ENCODE measurements at regions not wholly inside any gene's neighbourhood (a gene's known extent, or its start where the extent isn't known, plus 50 kb on each side); places are given as distances from the start of the nearest gene placed in this dataset.
A peak's percentile ranks its signal among the peaks of the same experiment; 100 is the strongest.
"Not testable (repeated sequence)": the region's sequence is repeated elsewhere in the genome, so short reads cannot be mapped to it uniquely, and the experiment has no call there.

GRCh38 chr7:108627476-108628051, 57.9 kb downstream of the DNAJB9 start:
- no peak for DNase-seq

- DNase-seq: no peak
Measured at GRCh38 chr7:108628678-108629077, 59.0 kb downstream of the DNAJB9 start.

GRCh38 chr7:108629651-108630400, 60.2 kb downstream of the DNAJB9 start:
- DNase-seq: no peak

- no peak for DNase-seq
Measured at GRCh38 chr7:108634036-108634435, 64.4 kb downstream of the DNAJB9 start.

GRCh38 chr7:108634535-108634934, 64.9 kb downstream of the DNAJB9 start:
- no peak for DNase-seq

GRCh38 chr7:108637049-108637621, 67.5 kb downstream of the DNAJB9 start:
- DNase-seq: no peak

GRCh38 chr7:108642126-108642525, 72.5 kb downstream of the DNAJB9 start:
- DNase-seq: no peak

- DNase-seq: no peak
Measured at GRCh38 chr7:108643136-108643535, 73.5 kb downstream of the DNAJB9 start.

- DNase-seq: no peak
Measured at GRCh38 chr7:108648989-108649388, 79.3 kb downstream of the DNAJB9 start.

- no peak for DNase-seq
Measured at GRCh38 chr7:108650467-108650866, 80.8 kb downstream of the DNAJB9 start.

GRCh38 chr7:108652886-108653285, 83.2 kb downstream of the DNAJB9 start:
- no peak for DNase-seq

- peak; percentile 7 for DNase-seq
Measured at GRCh38 chr7:108653526-108653925, 83.9 kb downstream of the DNAJB9 start.

- DNase-seq: not testable (repeated sequence)
Measured at GRCh38 chr7:108657140-108657726, 87.6 kb downstream of the DNAJB9 start.

- DNase-seq: no peak
Measured at GRCh38 chr7:108659261-108659660, 89.6 kb downstream of the DNAJB9 start.

GRCh38 chr7:108659867-108660266, 90.2 kb downstream of the DNAJB9 start:
- no peak for DNase-seq

GRCh38 chr7:108660465-108660864, 90.8 kb downstream of the DNAJB9 start:
- peak; percentile 0 for DNase-seq

GRCh38 chr7:108662783-108663362, 93.2 kb downstream of the DNAJB9 start:
- no peak for DNase-seq

- no peak for DNase-seq
Measured at GRCh38 chr7:108663701-108664100, 94.0 kb downstream of the DNAJB9 start.

GRCh38 chr7:108667216-108667615, 97.5 kb downstream of the DNAJB9 start:
- DNase-seq: no peak

- no peak for DNase-seq
Measured at GRCh38 chr7:108669958-108670357, 100.3 kb downstream of the DNAJB9 start.

- not testable (repeated sequence) for DNase-seq
Measured at GRCh38 chr7:108673699-108674098, 104.0 kb downstream of the DNAJB9 start.

GRCh38 chr7:108684629-108685028, 115.0 kb downstream of the DNAJB9 start:
- DNase-seq: no peak

GRCh38 chr7:108686494-108686893, 116.8 kb downstream of the DNAJB9 start:
- DNase-seq: no peak

- no peak for DNase-seq
Measured at GRCh38 chr7:108697254-108697653, 127.6 kb downstream of the DNAJB9 start.
